ENCODE measurements at regions not wholly inside any gene's neighbourhood (a gene's known extent, or its start where the extent isn't known, plus 50 kb on each side); places are given as distances from the start of the nearest gene placed in this dataset.
A peak's percentile ranks its signal among the peaks of the same experiment; 100 is the strongest.

DNA sequence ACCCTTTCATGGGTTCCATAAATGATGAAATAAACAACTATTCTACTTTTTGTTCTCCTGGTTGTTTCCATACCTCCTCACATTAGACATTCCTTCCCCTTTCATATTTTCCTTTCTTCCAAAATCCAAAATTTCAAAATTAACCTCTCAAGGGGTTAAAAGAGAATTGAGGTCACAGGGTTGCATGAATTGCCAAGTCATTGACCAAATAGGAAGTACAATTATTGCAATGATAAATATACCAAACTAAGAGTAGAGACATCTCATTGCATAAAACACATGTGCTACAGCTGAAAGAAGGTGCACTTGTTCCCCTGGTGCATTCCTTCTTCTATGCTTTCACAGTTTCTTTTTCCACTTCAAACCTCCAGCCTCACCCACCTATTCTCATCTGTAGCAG is 136.1 kb downstream of the KCTD12 start:
- no peak for DNase-seq (ENCODE audit: low spot score)

DNA sequence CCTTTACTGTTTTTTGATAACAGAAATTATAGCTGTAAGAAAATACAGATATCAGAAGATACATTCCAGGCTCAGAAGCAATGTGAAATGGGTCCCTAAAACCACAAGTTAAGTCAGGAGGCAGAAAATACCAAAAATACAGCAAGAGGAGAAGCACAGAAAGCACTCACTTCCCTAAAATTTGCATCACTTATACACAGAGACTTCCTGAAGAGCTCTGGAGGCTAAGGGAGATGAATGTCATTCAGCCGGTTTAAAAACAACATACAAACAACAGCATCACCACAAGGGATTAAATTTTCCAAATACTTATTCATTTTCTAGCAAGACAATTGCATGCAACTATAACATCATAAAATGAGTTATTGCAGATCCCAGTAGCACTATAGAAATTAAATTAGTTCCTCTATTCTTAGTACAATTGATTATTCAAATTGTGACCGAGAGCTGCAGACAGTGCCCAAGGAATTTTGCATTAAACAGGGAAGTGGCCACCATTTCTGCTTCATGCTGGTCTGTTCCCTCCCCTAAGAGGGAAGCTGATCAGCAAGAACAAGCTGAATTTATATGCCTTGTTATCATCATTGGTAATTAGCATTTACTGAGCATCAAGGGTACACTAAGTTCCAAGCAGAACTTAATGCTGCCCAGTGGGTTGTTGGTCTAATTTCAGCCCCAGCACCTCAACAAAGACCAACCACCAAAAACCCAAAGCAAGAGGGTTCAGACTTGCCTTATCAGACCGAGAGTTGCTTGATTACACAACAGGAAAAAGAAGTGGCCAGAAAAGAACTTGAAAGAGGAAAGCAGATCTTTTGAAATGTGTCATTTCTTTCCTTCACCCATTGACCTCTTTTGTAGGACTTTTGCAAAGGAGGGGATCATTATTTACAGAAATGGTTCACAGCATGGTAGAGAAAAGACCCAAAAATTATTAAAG is 140.7 kb downstream of the KCTD12 start:
- no peak for DNase-seq (ENCODE audit: low spot score)

DNA sequence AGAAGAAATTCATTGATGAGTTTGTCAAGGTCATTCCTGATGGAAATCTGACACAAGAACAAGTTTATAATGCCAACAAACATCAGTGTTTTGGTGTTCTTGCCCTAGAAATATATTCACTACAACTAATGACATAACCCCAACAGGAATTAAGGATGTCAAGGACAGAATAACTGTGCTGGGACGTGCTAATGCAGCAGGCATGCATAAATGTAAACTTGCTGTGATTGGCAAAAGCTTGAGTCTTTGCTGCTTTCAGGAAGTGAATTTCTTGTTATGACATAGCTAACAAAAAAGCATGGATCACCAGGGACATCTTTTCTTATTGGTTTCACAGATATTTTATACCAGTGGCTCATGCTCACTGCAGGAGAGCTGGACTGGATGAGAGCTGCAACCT is 144.6 kb downstream of the KCTD12 start:
- DNase-seq (ENCODE audit: low spot score) = no peak

DNA sequence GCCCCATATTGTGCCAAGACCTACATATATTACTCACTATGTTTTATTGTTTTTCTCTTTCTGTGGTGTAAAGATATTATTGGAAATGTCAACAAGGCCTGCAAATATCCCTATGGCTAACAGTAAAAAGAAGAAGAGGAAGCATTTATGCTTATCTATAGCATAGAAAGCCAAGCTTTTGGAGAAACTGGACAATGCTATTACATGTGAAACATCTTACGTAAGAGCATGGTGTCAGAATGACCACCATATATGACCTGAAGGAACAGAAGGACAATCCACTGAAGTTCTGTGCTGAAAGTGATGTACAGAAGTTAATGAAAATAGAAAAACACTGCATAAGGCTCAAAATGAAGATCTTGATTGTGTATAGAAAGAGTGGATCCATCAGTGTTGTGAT is 145.2 kb downstream of the KCTD12 start:
- DNase-seq (ENCODE audit: low spot score) = no peak

DNA sequence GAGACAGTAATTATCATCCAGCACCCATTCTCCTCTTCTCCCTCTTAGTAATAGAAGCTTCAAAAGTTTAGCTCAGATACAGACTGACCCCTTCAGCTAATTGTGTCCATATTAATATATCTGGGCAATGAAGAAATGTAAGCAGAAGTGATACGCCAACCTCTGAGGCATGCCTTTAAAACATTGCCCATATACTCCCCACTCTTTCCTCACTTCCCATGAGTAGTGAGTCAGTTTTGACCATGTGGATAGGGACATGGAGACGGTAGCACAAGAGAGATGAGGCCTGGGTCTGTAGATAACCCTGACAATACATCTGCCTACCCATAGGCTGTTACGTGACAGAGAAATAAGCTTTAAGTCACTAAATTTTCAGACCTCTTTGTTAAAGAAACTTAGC is 147.6 kb downstream of the KCTD12 start:
- DNase-seq (ENCODE audit: low spot score) = no peak

DNA sequence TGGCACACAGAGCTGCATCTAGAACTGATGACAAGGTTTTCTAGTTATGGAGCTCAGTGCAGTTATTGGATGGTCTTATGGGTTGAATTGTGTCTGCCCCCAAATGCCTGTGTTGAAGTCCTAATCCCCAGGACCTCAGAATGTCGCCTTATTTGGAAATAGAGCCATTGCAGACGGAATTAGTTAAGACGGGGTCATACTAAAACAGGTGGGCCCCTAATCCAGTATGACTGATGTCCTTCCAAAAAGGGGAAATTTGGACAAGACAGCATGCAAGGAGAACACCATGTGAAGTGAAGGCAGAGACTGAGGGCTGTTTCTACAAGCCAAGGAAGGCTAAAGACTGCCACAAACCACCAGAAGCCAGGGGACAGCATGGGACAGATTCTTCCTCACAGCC is 148.7 kb downstream of the KCTD12 start:
- DNase-seq (ENCODE audit: low spot score) = no peak

DNA sequence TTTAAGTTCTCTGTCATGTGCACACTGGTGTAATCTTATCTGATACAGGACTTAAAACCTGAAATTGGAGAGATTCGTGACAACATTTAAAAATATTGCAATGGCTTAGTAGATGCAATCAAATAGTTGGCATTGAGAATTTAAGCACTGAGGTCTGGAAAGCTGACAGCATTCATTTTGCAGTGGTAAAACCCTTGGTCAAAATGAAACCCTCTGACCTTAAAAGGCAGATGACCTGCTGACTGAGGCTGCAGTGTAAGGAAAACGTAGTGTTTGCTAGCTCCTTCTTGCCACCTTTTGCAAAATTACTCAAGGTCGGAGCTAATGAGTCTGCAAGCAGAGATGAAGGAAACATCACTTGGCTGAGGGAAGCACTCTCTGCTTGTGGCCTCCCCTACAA is 150.6 kb downstream of the KCTD12 start:
- no peak for DNase-seq (ENCODE audit: low spot score)

DNA sequence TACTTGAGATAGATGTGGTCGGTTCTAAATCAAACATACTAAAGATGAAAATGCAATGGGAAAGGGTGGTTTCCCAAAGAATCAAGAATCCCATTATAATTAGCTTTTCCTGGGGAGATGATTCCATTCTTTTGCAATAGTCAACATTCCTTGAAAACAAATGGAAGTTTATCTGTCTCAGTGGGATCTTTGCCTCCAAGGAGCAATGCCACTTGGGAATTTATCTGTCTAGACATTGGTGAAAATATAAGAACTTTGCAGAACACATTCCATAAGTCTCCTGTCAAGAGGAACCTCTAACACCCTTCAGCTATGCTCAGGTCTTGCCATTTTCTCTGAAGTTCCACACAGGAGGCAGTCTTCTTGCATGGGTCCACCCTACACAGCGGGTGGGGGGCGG is 152.5 kb downstream of the KCTD12 start:
- DNase-seq (ENCODE audit: low spot score) = no peak

DNA sequence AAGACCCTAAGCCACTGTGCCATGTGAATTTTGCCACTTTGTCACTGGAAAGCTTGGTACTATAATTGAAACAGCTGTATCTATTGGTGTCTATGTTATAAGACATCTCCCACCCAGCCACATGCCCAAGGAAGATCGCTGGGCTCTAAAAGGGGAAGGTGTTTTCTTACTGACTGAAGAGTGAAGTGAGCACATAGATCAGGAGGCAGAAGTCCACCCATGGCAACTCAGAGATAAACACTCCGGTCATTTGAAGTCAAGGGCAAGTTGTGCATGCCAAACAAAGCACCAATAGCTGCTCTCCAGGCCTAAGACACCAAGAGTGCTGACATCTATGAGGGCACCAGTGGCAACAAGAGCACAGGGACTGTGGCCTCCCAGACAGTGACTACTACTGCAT is 153.8 kb downstream of the KCTD12 start:
- no peak for DNase-seq (ENCODE audit: low spot score)

DNA sequence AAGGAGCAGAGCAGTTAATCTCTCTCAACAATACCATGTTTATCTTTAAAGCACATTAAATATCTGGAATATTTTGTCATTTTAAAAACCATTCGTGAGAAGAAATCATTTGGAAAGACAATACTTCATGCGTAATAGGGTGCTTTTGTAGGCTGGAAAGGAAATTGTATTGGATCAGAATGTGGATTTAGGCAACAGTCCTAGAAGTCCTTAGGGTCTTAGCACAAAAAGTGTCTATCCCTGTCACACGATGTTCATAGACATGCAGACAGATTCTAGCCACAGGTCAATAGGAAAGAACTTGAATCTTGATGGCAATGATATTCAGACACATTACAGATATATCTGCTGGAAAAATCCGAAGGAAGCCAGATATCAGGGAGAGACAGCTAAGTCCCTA is 156.0 kb downstream of the KCTD12 start:
- DNase-seq (ENCODE audit: low spot score) = no peak

DNA sequence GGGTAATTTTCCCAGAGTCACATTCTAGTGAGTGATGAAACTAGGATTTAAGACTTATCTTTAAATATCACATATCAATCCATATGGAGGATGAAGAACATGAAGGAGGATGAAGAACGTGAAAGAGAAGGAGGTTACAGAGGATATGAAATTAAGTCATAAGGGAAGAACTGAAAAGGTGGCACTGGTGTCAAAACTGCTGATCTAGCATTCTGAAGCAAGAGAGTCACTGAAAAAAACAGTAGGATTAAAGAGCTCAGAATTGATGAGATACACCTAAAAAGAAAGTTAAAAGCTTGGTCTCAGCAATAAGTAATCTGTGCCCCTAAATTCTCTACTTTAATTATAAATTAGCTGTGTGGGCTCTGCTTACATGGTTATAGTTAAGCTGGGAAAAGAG is 156.5 kb downstream of the KCTD12 start:
- DNase-seq (ENCODE audit: low spot score) = no peak

DNA sequence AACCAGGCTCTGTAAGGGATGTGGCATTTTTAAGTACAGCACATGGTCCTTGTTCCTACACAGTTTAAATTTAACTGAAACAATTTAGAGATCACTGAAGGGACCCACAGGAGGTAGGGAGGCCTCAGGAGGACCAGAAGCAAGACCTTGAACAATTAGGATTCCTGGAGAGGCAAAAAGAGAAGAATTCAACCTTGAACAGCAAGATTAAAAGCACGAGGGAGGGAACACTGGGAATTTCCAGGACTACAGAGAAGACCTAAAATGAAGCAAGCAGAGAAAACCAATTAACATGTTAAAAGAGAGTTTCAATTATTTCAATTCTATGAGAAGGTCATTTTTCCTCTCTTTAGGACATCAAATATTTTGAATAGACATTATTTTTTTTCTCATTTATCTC is 160.3 kb downstream of the KCTD12 start:
- DNase-seq (ENCODE audit: low spot score) = no peak

DNA sequence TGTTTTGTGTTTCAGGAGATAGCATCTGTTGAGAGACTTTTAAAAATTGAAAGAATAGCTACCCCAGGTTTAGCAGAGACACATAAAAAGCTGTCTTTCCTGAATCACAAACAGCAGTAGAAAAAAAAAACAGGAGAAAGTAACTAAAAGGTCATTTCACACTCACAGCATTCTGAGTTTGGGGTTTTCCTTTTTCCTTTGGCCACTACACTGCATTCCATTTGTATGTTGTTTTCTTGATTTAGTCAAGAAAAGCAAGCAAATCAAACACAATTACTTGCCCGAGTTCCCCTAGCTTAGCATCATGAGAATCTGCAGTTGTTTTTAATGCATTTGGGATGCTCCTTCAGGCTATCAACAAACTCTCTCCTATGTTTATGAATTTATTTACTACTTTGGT is 161.0 kb downstream of the KCTD12 start:
- no peak for DNase-seq (ENCODE audit: low spot score)

DNA sequence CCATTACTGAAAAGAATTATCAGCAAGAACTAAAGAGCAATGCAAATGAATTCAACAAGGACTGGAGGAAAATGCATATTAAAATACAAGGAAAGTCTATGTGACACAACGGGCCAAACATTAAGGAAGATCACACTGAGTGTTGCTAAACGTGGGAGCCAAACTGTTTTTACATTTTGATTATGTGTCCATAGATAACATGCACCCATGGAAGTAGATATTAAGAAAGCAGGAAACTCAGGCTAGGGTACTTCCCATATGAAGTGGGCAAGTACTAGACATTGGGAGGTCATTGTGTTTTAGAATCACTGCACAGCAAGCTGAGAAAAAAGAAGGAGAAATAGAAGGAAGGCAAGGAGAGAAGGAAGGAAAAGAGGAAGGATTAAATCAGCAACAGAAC is 161.8 kb downstream of the KCTD12 start:
- no peak for DNase-seq (ENCODE audit: low spot score)

DNA sequence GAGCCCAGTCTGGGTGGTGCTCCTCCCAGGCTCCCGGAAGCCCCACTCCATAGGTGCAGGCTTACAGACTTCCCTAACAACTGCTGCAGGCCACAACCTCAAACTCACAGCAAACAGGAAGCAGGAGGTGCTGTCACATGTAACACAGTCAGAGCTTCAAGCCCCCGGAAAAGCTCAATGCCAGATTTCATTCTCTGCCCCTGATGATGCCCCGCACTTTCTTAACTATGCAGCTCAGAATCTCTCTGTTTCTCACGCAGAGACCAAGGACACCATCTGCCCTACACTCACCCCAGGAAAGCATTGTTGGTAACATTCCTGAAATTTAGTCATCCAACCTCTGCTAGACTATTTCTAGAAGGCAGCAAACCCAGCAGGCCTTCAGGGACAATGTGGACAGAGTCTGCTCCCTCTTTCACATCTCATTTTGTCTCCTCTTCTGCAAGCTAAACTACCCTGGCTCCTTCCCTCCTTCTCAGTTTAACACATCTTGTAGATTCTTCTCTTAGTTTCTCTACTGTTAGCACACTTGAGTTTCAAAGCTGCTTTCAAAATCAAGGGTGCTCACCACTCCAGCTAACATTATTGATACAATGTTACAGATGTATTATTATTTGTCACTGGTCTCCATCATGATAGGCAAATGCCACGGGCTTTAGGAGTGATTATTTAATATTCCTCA is 162.5 kb downstream of the KCTD12 start:
- DNase-seq (ENCODE audit: low spot score) = no peak

DNA sequence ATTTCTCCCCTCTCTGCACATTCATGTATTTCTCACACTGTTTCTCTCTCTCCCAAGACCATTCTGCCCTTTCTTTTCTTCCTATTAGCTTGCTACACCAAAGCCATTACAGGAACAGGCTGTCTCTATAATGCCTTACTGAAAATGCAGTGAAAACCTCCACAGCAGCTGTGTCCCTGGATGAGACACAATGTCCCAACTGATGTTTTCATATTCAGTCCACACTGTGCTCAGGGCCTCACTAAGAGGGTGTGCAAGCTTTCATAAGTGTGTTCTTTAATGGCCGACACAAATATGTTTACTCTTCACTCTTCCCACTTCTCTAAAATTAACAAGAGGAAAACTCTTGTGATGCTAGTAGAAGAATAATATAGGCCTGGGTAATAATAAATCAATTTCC is 163.4 kb downstream of the KCTD12 start:
- no peak for DNase-seq (ENCODE audit: low spot score)

DNA sequence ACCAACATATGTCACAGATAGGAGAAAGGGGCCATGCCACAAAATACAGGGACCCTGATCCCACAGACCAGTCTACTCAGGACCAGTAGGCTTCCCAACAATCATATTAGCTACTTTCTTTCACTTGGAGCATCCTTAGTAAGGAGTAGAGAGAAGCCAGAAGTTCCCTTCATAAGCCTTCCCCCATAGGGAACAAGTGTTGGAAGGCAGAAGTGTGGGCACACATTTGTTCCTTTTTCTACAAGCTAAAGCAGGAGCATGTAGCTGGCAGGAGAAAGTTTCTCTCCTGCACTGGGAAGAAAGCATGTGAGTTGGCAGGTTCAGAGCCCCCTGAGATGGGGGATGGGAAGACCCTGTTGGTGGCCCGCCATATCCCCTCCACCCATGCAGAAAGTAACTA is 165.4 kb downstream of the KCTD12 start:
- no peak for DNase-seq (ENCODE audit: low spot score)

DNA sequence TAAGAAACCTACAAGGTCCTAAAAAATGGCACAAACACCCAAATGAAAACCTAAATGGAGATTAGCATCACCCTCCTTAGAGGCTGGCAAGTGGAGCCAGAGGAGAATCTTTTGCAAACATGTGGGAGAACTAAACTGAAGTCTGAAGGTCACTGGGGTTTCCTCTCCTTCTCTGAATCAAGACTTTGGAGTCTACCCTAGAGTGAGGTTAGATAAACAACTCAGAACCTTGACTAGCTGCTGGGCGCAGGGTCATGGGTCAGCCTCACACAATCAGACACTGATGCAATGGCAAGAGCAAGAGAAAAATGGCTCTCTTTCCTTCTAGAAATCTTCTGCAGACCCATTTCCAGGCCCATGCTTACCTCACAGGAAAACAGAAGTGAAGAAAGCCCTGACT is 165.8 kb downstream of the KCTD12 start:
- no peak for DNase-seq (ENCODE audit: low spot score)

DNA sequence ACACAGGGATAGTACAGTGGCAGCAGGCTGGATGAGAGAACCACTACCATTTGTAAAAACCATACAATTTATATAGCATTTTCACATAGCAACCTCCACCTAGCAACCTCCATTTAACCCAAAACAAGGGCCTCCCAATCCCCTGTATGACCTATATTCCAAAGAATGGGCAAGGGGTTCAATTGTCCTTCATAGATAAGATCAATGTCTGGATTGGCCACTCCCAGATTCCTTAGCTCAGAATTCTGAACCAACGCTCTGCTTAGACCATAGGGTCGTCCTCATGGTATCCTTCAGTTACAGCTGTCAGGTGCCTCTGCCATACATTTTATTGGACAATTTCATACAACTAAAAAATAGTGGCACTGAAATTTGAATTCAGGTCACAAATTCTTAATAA is 166.2 kb downstream of the KCTD12 start:
- no peak for DNase-seq (ENCODE audit: low spot score)

DNA sequence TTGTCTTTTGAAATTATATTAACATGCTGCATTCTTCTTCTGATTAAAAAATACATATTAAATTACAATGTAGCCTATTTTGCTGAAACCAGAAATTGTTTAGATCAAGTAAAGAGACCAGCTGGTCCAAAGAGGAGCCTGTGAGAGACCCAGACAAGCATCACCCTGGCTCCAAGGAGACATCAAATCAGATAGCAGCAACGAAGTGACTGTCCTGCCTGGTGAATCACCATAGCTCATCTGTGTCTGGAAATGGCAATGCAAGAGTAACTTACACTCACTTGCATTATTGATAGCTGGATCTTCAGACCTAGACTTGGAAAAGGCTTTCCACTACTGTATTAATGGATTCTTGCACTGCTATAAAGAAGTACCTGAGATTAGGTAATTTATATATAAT is 169.1 kb downstream of the KCTD12 start:
- DNase-seq (ENCODE audit: low spot score) = peak; percentile 84

DNA sequence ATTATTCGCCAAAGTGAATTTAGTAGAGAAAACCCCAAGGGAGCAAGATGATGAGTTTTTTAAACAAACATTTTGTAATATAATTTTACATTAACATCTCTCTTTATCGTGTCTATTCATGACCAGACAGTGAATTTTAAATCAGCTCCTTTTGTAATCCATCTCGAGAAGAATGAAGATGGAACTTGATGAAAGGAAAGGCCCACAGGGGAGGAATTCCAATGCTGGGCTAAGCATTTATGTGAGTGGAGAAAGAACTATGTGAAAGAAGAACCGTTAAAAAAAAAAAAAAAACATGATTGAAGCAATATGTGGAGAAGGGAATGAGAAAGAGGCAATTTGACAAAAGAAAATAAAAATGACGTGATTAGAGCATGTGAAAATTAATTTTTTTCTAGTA is 170.6 kb downstream of the KCTD12 start:
- DNase-seq (ENCODE audit: low spot score) = no peak

DNA sequence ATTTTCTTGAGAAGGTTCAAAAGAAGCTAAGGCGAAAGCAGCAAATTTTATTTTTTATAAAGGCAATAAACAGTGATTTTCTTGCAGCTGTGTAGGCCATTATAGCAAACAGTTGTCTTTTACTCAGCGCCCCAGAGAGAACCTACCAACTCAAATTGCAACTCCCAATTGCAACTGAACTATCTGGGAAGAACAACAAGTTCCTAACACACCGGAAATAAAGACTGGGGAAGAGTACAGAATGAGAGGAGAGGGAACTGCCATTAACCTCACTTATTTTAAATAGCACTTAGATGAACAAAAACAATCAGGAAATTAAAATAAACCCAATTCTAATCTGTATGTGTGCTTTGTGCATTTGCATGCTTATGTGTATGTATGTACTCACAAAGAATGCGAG is 171.1 kb downstream of the KCTD12 start:
- DNase-seq (ENCODE audit: low spot score) = no peak

DNA sequence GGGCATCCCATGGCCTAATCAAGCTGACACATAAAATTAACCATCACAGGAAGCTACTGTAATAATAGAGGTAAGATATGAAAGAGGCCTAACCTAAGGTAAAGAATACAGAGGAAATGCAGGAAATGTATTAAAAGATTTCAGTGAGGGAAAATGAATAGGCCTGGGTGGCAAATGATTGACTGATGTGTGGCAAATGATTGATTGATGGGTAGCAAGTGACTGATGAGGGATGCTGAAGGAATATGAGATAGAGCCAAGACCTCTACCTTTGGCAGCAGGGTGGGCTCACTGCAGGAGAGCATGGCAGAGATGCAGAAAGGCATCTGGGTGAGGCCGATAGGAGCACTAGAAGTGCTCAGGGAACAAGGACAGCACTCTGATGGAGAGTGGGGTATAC is 172.9 kb downstream of the KCTD12 start:
- DNase-seq (ENCODE audit: low spot score) = no peak

Measured in SK-N-DZ (cell line).